Esophagus muscularis mucosa (tissue), 4 donors: ENCODE measurements at regions not wholly inside any gene's neighbourhood (a gene's known extent, or its start where the extent isn't known, plus 50 kb on each side); places are given as distances from the start of the nearest gene placed in this dataset.

Experiments
- DNase-seq: peaks from one replicate; pipeline ENCODE4 v3.0.0-alpha.2; 2017; ENCODE audit errors: extremely low spot score
- H3K27ac ChIP-seq, 4 donors: fragments of 200-600 bp; sonication (generic); replicated peaks in 1 of 4; 1 replicate in 3 of 4; 2 replicates in 1 of 4; pipeline ENCODE4 v1.5.1; 2016 to 2019; ENCODE audit warnings: mild to moderate bottlenecking in 1 of 4
- H3K27me3 ChIP-seq, 4 donors: fragments of 200-600 bp; sonication (generic); one replicate each; pipeline versions ENCODE4 v1.5.1 to v1.6.0; 2016 to 2019
- H3K36me3 ChIP-seq, 4 donors: fragments of 200-600 bp; sonication (generic); one replicate each; pipeline ENCODE4 v1.5.1; 2016 to 2019
- H3K4me1 ChIP-seq, 4 donors: fragments of 200-600 bp; sonication (generic); one replicate each; pipeline ENCODE4 v1.5.1; 2016 to 2019
- H3K4me3 ChIP-seq, 4 donors: fragments of 200-600 bp; sonication (generic); 1 replicate in 2 of 4; 2 replicates in 2 of 4; pipeline ENCODE4 v1.5.1; 2016 to 2019; ENCODE audit warnings: mild to moderate bottlenecking in 4 of 4, moderate library complexity in 1 of 4
- H3K9me3 ChIP-seq, 4 donors: fragments of 200-600 bp; sonication (generic); 1 replicate in 3 of 4; 2 replicates in 1 of 4; pipeline ENCODE4 v1.5.1; 2016 to 2019
- CTCF ChIP-seq, 3 experiments: fragments of 200-600 bp in 2 of 3; fragments of 450-650 bp in 1 of 3; sonication (generic) in 2 of 3; IDR thresholded peaks; one replicate each; pipeline ENCODE4 v1.5.1; 2017 to 2019; ENCODE audit warnings: antibody characterized with exemption in 3 of 3, mild to moderate bottlenecking in 2 of 3, moderate library complexity in 1 of 3
- EP300 ChIP-seq: sonication (generic); formaldehyde crosslinking; IDR thresholded peaks from one replicate; pipeline ENCODE4 v1.6.1; 2017; ENCODE audit warnings: antibody characterized with exemption
- POLR2A ChIP-seq: fragments of 450-650 bp; IDR thresholded peaks from one replicate; pipeline ENCODE4 v1.6.1; 2017; ENCODE audit warnings: antibody characterized with exemption, moderate library complexity, mild to moderate bottlenecking, low read depth
- POLR2AphosphoS5 ChIP-seq, 2 donors: sonication (generic); formaldehyde crosslinking; IDR thresholded peaks; one replicate each; pipeline ENCODE4 v1.6.1; 2017; ENCODE audit warnings: antibody characterized with exemption in 2 of 2
- WGBS: methylation state at CpG from one replicate; pipeline ENCODE4 v1.1.5; 2018; 5-methylcytosine and 5-hydroxymethylcytosine counted together
- intact Hi-C: fragments of 100-400 bp; cut with DNase I; formaldehyde crosslinking; loops from one replicate; pipeline ENCODE4 v1.15.1; 2023

DNA sequence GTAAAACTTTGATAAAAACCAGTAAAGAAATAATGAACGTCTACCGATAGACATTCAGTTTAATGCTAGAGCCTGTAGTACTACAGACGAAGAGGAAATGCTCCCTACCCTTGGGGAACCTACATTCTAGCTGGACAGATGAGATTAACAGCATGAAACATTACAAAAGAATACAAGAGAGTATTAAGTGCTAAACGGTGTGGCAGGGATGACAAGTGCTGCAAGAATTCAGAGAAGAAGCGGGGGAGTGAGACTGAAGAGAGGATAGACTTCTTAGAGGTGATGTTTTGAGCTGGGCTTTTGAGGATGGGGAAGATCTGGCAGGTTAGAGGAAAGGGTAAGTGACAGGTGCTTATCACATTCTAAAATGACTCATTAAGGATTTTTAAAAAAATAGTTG lies 52.6 kb upstream of the ESX1 start:
- no peak for DNase-seq
- no peaks in the 10 kb centered on the region for H3K4me1 ChIP-seq
- WGBS, result 58% methylated on average over 5 of the region's 5 CpGs
- H3K27me3 ChIP-seq, result no peaks in the 10 kb centered on the region
- no peak overlapping the region for H3K27ac ChIP-seq
- H3K4me3 ChIP-seq, result no peak overlapping the region
- TF ChIP-seq POLR2AphosphoS5 (IDR thresholded peaks at IDR 0.05), result no peak
- TF ChIP-seq EP300, result no peak
- no peak for TF ChIP-seq CTCF (IDR thresholded peaks at IDR 0.05)
- TF ChIP-seq POLR2A, result no peak
- intact Hi-C loops, result no loop called here
- no peaks in the 10 kb centered on the region for H3K9me3 ChIP-seq
- H3K36me3 ChIP-seq, result no peaks in the 10 kb centered on the region

GRCh38 chrX:104306180-104306579 lies 51.4 kb upstream of the ESX1 start:
- H3K4me1 ChIP-seq, result no peaks in the 10 kb centered on the region

More at GRCh38 chrX:104306180-104306579, 51.4 kb upstream of the ESX1 start:
- Histone ChIP-seq H3K27me3 (no peaks in the 10 kb centered on the region), H3K9me3 (no peaks in the 10 kb centered on the region), H3K4me3 (no peak overlapping the region), H3K27ac (no peak overlapping the region), H3K36me3 (no peaks in the 10 kb centered on the region)
- WGBS, result 91% methylated on average over 9 of the region's 9 CpGs
- TF ChIP-seq EP300 (no peak), POLR2A (no peak), POLR2AphosphoS5 (IDR thresholded peaks at IDR 0.05) (no peak), CTCF (IDR thresholded peaks at IDR 0.05) (no peak)
- no peak for DNase-seq
- intact Hi-C loops, result no loop called here
